H1 (cell line): ENCODE measurements at regions not wholly inside any gene's neighbourhood (a gene's known extent, or its start where the extent isn't known, plus 50 kb on each side); places are given as distances from the start of the nearest gene placed in this dataset.

Source experiments
- CTCF ChIA-PET: fragments of 300-600 bp; sonication (Branson Sonifier 250); formaldehyde crosslinking; loops from one replicate; lab custom pipeline; 2021; ENCODE audit not compliant: partially characterized antibody; lab: Charles Lee
- POLR2A ChIA-PET: fragments of 300-600 bp; sonication (Branson Sonifier 250); formaldehyde crosslinking; loops from one replicate; lab custom pipeline; 2021; ENCODE audit warnings: inconsistent platforms; ENCODE audit not compliant: partially characterized antibody; lab: Charles Lee
- DNase-seq, 2 experiments: peaks; one replicate each; pipeline versions ENCODE4 v3.0.0 to v3.0.0-alpha.2; 2010 to 2022; ENCODE audit warnings: low spot score in 2 of 2, low read depth in 1 of 2, mixed read lengths in 1 of 2
- FAIRE-seq: peaks from 2 replicates; lab custom pipeline; 2011; peaks lifted over from hg19 to GRCh38; lab: Jason Lieb, UNC
- H2AFZ ChIP-seq: 2 replicates; pipeline ENCODE4 v1.8.1; 2012; ENCODE audit warnings: low read length, inconsistent platforms
- H2AK5ac ChIP-seq: 2 replicates; pipeline ENCODE4 v1.6.1; 2013; ENCODE audit warnings: low read depth, low read length
- H2BK120ac ChIP-seq: replicated peaks from 2 replicates; pipeline ENCODE3; 2013; ENCODE audit warnings: low read depth, low read length, inconsistent platforms
- H2BK12ac ChIP-seq: 2 replicates; pipeline ENCODE4 v1.6.1; 2013; ENCODE audit warnings: low read depth, low read length
- H2BK15ac ChIP-seq: 2 replicates; pipeline ENCODE4 v1.6.1; 2013; ENCODE audit warnings: low read length
- H2BK20ac ChIP-seq: 2 replicates; pipeline ENCODE4 v1.6.1; 2013; ENCODE audit warnings: low read length
- H2BK5ac ChIP-seq: 2 replicates; pipeline ENCODE4 v1.6.1; 2013; ENCODE audit warnings: low read depth, low read length
- H3K14ac ChIP-seq: 2 replicates; pipeline ENCODE4 v1.6.1; 2013; ENCODE audit warnings: inconsistent platforms; ENCODE audit not compliant: insufficient read length
- H3K18ac ChIP-seq: 2 replicates; pipeline ENCODE4 v1.6.1; 2013; ENCODE audit warnings: low read length; ENCODE audit errors: extremely low read depth
- H3K23ac ChIP-seq: 2 replicates; pipeline ENCODE4 v1.6.1; 2013; ENCODE audit warnings: inconsistent platforms; ENCODE audit not compliant: insufficient read length
- H3K23me2 ChIP-seq: 2 replicates; pipeline ENCODE4 v1.6.1; 2013; ENCODE audit warnings: low read depth, low read length
- H3K27ac ChIP-seq: 2 replicates; pipeline ENCODE4 v1.6.1; 2011; ENCODE audit warnings: low read depth, low read length, inconsistent platforms
- H3K27me3 ChIP-seq, 4 experiments: replicated peaks in 1 of 4; 1 replicate in 1 of 4; 2 replicates in 3 of 4; pipeline versions ENCODE4 v1.6.1 to v1.8.1; 2011 to 2013; ENCODE audit warnings: low read length in 3 of 4, mild to moderate bottlenecking in 3 of 4, inconsistent platforms in 2 of 4, mixed read lengths in 2 of 4, moderate library complexity in 1 of 4; ENCODE audit not compliant: control insufficient read depth in 3 of 4, insufficient read depth in 3 of 4; ENCODE audit errors: extremely low read depth in 1 of 4
- H3K36me3 ChIP-seq, 4 experiments: 2 replicates each; pipeline versions ENCODE4 v1.6.1 to v1.8.1; 2011 to 2013; ENCODE audit warnings: mild to moderate bottlenecking in 4 of 4, low read length in 3 of 4, moderate library complexity in 2 of 4, control low read depth in 1 of 4, inconsistent platforms in 1 of 4; ENCODE audit not compliant: insufficient read depth in 4 of 4, control insufficient read depth in 2 of 4
- H3K4ac ChIP-seq: replicated peaks from 2 replicates; pipeline ENCODE3; 2013; ENCODE audit warnings: low read length, low read depth, mixed read lengths, inconsistent platforms; ENCODE audit not compliant: insufficient read length
- H3K4me1 ChIP-seq, 4 experiments: replicated peaks in 1 of 4; 1 replicate in 1 of 4; 2 replicates in 3 of 4; pipeline versions ENCODE4 v1.6.1 to v1.8.1; 2011 to 2013; ENCODE audit warnings: low read length in 3 of 4, inconsistent platforms in 2 of 4, mixed read lengths in 1 of 4; ENCODE audit not compliant: insufficient read depth in 4 of 4, control insufficient read depth in 3 of 4
- H3K4me2 ChIP-seq, 2 experiments: 2 replicates each; pipeline versions ENCODE4 v1.6.1 to v1.8.1; 2011 to 2013; ENCODE audit warnings: low read depth in 2 of 2, low read length in 2 of 2, control low read depth in 1 of 2, inconsistent platforms in 1 of 2, mild to moderate bottlenecking in 1 of 2; ENCODE audit not compliant: insufficient read depth in 1 of 2
- H3K4me3 ChIP-seq, 4 experiments: fragments of 200-600, 300-600 bp in 1 of 4; sonication (generic), shearing (Covaris generic), sonication (Bioruptor Twin) in 1 of 4; 2 replicates each; pipeline versions ENCODE4 v1.5.1 to v1.8.1; 2011 to 2016; ENCODE audit warnings: low read length in 4 of 4, low read depth in 3 of 4, control low read depth in 2 of 4, inconsistent platforms in 2 of 4, mild to moderate bottlenecking in 2 of 4, mixed read lengths in 1 of 4, moderate library complexity in 1 of 4; ENCODE audit not compliant: insufficient read depth in 2 of 4; ENCODE audit errors: extremely low read depth in 1 of 4
- H3K56ac ChIP-seq: replicated peaks from 2 replicates; pipeline ENCODE3; 2013; ENCODE audit warnings: low read depth, mild to moderate bottlenecking, mixed read lengths, low read length, inconsistent platforms; ENCODE audit not compliant: insufficient read length
- H3K79me1 ChIP-seq: 2 replicates; pipeline ENCODE4 v1.6.1; 2013; ENCODE audit warnings: low read depth, low read length, control low read depth
- H3K79me2 ChIP-seq, 2 experiments: 2 replicates each; pipeline versions ENCODE4 v1.6.1 to v1.8.1; 2012 to 2013; ENCODE audit warnings: low read length in 2 of 2, mild to moderate bottlenecking in 2 of 2, inconsistent platforms in 1 of 2; ENCODE audit not compliant: insufficient read depth in 2 of 2, control insufficient read depth in 1 of 2
- H3K9ac ChIP-seq, 4 experiments: replicated peaks in 1 of 4; 1 replicate in 1 of 4; 2 replicates in 3 of 4; pipeline versions ENCODE4 v1.6.1 to v1.8.1; 2011 to 2013; ENCODE audit warnings: low read depth in 3 of 4, low read length in 3 of 4, control low read depth in 2 of 4, mild to moderate bottlenecking in 2 of 4, moderate library complexity in 2 of 4, inconsistent platforms in 1 of 4; ENCODE audit errors: extremely low read depth in 1 of 4
- H3K9me3 ChIP-seq, 2 experiments: 2 replicates each; pipeline versions ENCODE4 v1.6.1 to v1.8.1; 2012 to 2013; ENCODE audit warnings: mild to moderate bottlenecking in 2 of 2, moderate library complexity in 2 of 2, control low read depth in 1 of 2, inconsistent platforms in 1 of 2, low read depth in 1 of 2, low read length in 1 of 2, mixed read lengths in 1 of 2; ENCODE audit not compliant: insufficient read depth in 2 of 2
- H4K20me1 ChIP-seq, 2 experiments: replicated peaks in 1 of 2; 2 replicates each; pipeline versions ENCODE3 to v1.8.1; 2011 to 2013; ENCODE audit warnings: inconsistent platforms in 2 of 2, low read length in 2 of 2, mild to moderate bottlenecking in 1 of 2; ENCODE audit not compliant: insufficient read depth in 2 of 2, control insufficient read depth in 1 of 2
- H4K5ac ChIP-seq: 2 replicates; pipeline ENCODE4 v1.6.1; 2013; ENCODE audit warnings: low read length, low read depth, mixed read lengths, inconsistent platforms; ENCODE audit not compliant: insufficient read length
- H4K8ac ChIP-seq: 2 replicates; pipeline ENCODE4 v1.8.0; 2013; ENCODE audit warnings: mild to moderate bottlenecking, moderate library complexity, low read length, inconsistent platforms; ENCODE audit not compliant: insufficient read depth; ENCODE audit errors: extremely low read depth
- H4K91ac ChIP-seq: replicated peaks from 2 replicates; pipeline ENCODE3; 2013; ENCODE audit warnings: low read length, mixed read lengths, inconsistent platforms; ENCODE audit not compliant: insufficient read length
- CHD2 ChIP-seq: IDR thresholded peaks from 2 replicates; pipeline ENCODE4 v1.6.1; 2012; ENCODE audit warnings: low read length, improper control_type of control experiment
- EGR1 ChIP-seq: IDR thresholded peaks from 2 replicates; pipeline ENCODE4 v1.6.1; 2011; ENCODE audit warnings: low read depth, low read length, borderline replicate concordance
- EZH2 ChIP-seq: fragments of 200-600 bp; sonication (generic); IDR thresholded peaks from 2 replicates; pipeline ENCODE4 v1.7.1; 2012; ENCODE audit warnings: low read depth, mild to moderate bottlenecking, moderate library complexity, low read length, inconsistent platforms; ENCODE audit not compliant: severe bottlenecking
- NANOG ChIP-seq: IDR thresholded peaks from 2 replicates; pipeline ENCODE4 v1.6.1; 2011; ENCODE audit warnings: low read length, low read depth, mild to moderate bottlenecking, inconsistent platforms; ENCODE audit not compliant: insufficient read depth, poor library complexity, severe bottlenecking
- PHF8 ChIP-seq: fragments of 200-600 bp; sonication (generic); conservative IDR thresholded peaks from 2 replicates; pipeline ENCODE4 v1.7.1; 2012; ENCODE audit warnings: low read depth, mild to moderate bottlenecking, inconsistent platforms, low read length, moderate library complexity
- POLR2A ChIP-seq, 2 experiments: IDR thresholded peaks; 1 replicate in 1 of 2; 2 replicates in 1 of 2; pipeline ENCODE4 v1.6.1; 2011; ENCODE audit warnings: low read depth in 2 of 2, low read length in 2 of 2, mild to moderate bottlenecking in 2 of 2; ENCODE audit errors: control extremely low read depth in 1 of 2
- SP4 ChIP-seq: IDR thresholded peaks from 2 replicates; pipeline ENCODE4 v1.6.1; 2012; ENCODE audit warnings: low read length, inconsistent platforms
- SRF ChIP-seq: IDR thresholded peaks from 2 replicates; pipeline ENCODE4 v1.6.1; 2011; ENCODE audit warnings: mild to moderate bottlenecking, low read depth, low read length, moderate library complexity
- TCF12 ChIP-seq: IDR thresholded peaks from 2 replicates; pipeline ENCODE4 v1.6.1; 2011; ENCODE audit warnings: low read depth, mild to moderate bottlenecking, low read length
- WGBS, 2 experiments: shearing (Covaris generic) in 1 of 2; methylation state at CpG; one replicate each; pipeline versions ENCODE4 v1.1.6 to v1.1.7; 2013 to 2015; ENCODE audit warnings: low lambda C conversion rate in 2 of 2, mixed read lengths in 2 of 2, inconsistent platforms in 1 of 2, low coverage in 1 of 2, missing lambda C conversion rate in 1 of 2; ENCODE audit not compliant: insufficient replicate concordance in 2 of 2, insufficient coverage in 1 of 2, insufficient read length in 1 of 2; ENCODE audit errors: extremely low coverage in 1 of 2, missing lambda C conversion rate in 1 of 2; 5-methylcytosine and 5-hydroxymethylcytosine counted together

DNA sequence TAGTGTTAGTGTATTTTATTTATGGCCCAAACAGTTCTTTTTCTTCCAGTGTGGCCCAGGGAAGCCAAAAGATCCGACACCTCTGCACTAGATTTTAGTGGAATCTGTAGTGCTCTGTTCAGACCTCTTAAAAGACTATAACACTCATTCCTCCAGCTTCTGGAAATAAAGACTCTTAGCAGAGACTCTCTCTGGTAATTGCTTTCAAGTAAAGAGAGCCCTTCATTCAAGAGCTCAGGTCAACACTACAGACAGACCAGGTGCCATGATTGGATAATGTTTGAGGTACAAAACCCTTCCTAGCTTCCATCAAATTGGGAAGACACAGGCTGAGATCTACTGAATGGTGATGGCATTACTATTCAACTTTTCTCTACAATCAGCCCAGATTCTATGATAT lies 255.8 kb downstream of the PRDM9 start:
- H3K4me1 ChIP-seq: no peaks in the 10 kb centered on the region
- no peak overlapping the region for H2BK5ac ChIP-seq
- CTCF ChIA-PET: interaction anchor here (0.6 to 1.4 kb wide), 3 partner anchors 19 to 1141 kb away, joined by 3 to 4 read pairs (median 3); no protein-coding TSS in a partner anchor
- 88% methylated on average over 1 of the region's 1 CpG; no CpG with 5 or more reads in 1 of the 2 experiments for WGBS, 2 experiments
- no peak overlapping the region for H3K27ac ChIP-seq
- no peak overlapping the region for H4K8ac ChIP-seq
- H3K4me2 ChIP-seq: no peak overlapping the region
- no peak overlapping the region for H3K23ac ChIP-seq
- no peak overlapping the region for H3K18ac ChIP-seq
- no peak overlapping the region for H4K5ac ChIP-seq
- H2BK120ac ChIP-seq: no peak overlapping the region
- H3K9me3 ChIP-seq: no peaks in the 10 kb centered on the region
- H4K91ac ChIP-seq: no peak overlapping the region
- POLR2A ChIA-PET: no interaction called here
- H3K14ac ChIP-seq: no peak overlapping the region
- no peaks in the 10 kb centered on the region for H3K79me2 ChIP-seq
- no peaks in the 10 kb centered on the region for H3K27me3 ChIP-seq
- TF ChIP-seq PHF8: no peak
- TF ChIP-seq NANOG: no peak
- TF ChIP-seq CHD2: no peak
- no peak for TF ChIP-seq SP4
- no peak for TF ChIP-seq EZH2
- TF ChIP-seq POLR2A (IDR thresholded peaks at IDR 0.05; ENCODE audit: control extremely low read depth in 1 of 2, low read depth in 2 of 2, low read length in 2 of 2): no peak
- TF ChIP-seq EGR1: no peak
- no peak for TF ChIP-seq SRF
- no peak for TF ChIP-seq TCF12
- TF ChIP-seq, all 59 proteins: peak for 0
- no peaks in the 10 kb centered on the region for H3K36me3 ChIP-seq
- H3K23me2 ChIP-seq: no peaks in the 10 kb centered on the region
- H2AFZ ChIP-seq: no peak overlapping the region
- FAIRE-seq: no peak
- no peaks in the 10 kb centered on the region for H4K20me1 ChIP-seq
- no peak overlapping the region for H3K56ac ChIP-seq
- no peak for DNase-seq
- H2BK20ac ChIP-seq: no peak overlapping the region
- H3K9ac ChIP-seq: no peak overlapping the region
- no peak overlapping the region for H2BK15ac ChIP-seq
- H3K79me1 ChIP-seq: no peaks in the 10 kb centered on the region
- no peak overlapping the region for H3K4ac ChIP-seq
- H2AK5ac ChIP-seq: no peak overlapping the region
- H2BK12ac ChIP-seq: no peak overlapping the region
- H3K4me3 ChIP-seq: no peak overlapping the region
